8988T (cell line): ENCODE measurements at regions not wholly inside any gene's neighbourhood (a gene's known extent, or its start where the extent isn't known, plus 50 kb on each side); places are given as distances from the start of the nearest gene placed in this dataset.

Experiments used
- DNase-seq: peaks from one replicate; pipeline ENCODE4 v3.0.0; 2011

GRCh38 chr1:239436286-239436685 is 49.9 kb downstream of the CHRM3 start:
- no peak for DNase-seq

GRCh38 chr1:239437822-239438221 is 51.5 kb downstream of the CHRM3 start:
- no peak for DNase-seq

GRCh38 chr1:239438891-239439290 is 52.5 kb downstream of the CHRM3 start:
- no peak for DNase-seq

GRCh38 chr1:239443361-239443760 is 57.0 kb downstream of the CHRM3 start:
- no peak for DNase-seq

GRCh38 chr1:239446611-239447010 is 60.2 kb downstream of the CHRM3 start:
- DNase-seq, result no peak

- DNase-seq, result no peak
These were observed 62.5 kb downstream of the CHRM3 start for GRCh38 chr1:239448911-239449310.

- no peak for DNase-seq
These were observed 69.4 kb downstream of the CHRM3 start for GRCh38 chr1:239455743-239456142.

GRCh38 chr1:239456788-239457187 is 70.4 kb downstream of the CHRM3 start:
- no peak for DNase-seq

GRCh38 chr1:239457491-239458143 is 71.2 kb downstream of the CHRM3 start:
- DNase-seq, result no peak

GRCh38 chr1:239458144-239458500 is 71.8 kb downstream of the CHRM3 start:
- no peak for DNase-seq

- DNase-seq, result no peak
These were observed 81.4 kb downstream of the CHRM3 start for GRCh38 chr1:239467730-239468129.

- DNase-seq, result no peak
These were observed 91.7 kb downstream of the CHRM3 start for GRCh38 chr1:239478069-239478468.

- no peak for DNase-seq
These were observed 97.0 kb downstream of the CHRM3 start for GRCh38 chr1:239483391-239483790.

- no peak for DNase-seq
These were observed 107.5 kb downstream of the CHRM3 start for GRCh38 chr1:239493811-239494414.

GRCh38 chr1:239505094-239505493 is 118.7 kb downstream of the CHRM3 start:
- no peak for DNase-seq

GRCh38 chr1:239507826-239508225 is 121.5 kb downstream of the CHRM3 start:
- DNase-seq, result no peak

GRCh38 chr1:239511875-239512274 is 125.5 kb downstream of the CHRM3 start:
- no peak for DNase-seq

GRCh38 chr1:239516579-239516978 is 130.2 kb downstream of the CHRM3 start:
- DNase-seq, result no peak

GRCh38 chr1:239526391-239526790 is 140.0 kb downstream of the CHRM3 start:
- no peak for DNase-seq

GRCh38 chr1:239527051-239527693 is 140.8 kb downstream of the CHRM3 start:
- no peak for DNase-seq

- no peak for DNase-seq
These were observed 149.9 kb downstream of the CHRM3 start for GRCh38 chr1:239536165-239536849.

GRCh38 chr1:239537795-239538194 is 151.4 kb downstream of the CHRM3 start:
- DNase-seq, result no peak

GRCh38 chr1:239538239-239538988 is 152.0 kb downstream of the CHRM3 start:
- no peak for DNase-seq
